SH-SY5Y (cell line): ENCODE measurements at regions not wholly inside any gene's neighbourhood (a gene's known extent, or its start where the extent isn't known, plus 50 kb on each side); places are given as distances from the start of the nearest gene placed in this dataset.

Source experiments
- GATA2 ChIP-seq: IDR thresholded peaks from 2 replicates; pipeline ENCODE4 v1.6.1; 2011; ENCODE audit warnings: mild to moderate bottlenecking, low read depth, low read length
- GATA3 ChIP-seq: IDR thresholded peaks from 2 replicates; pipeline ENCODE4 v1.6.1; 2011; ENCODE audit warnings: low read depth, mild to moderate bottlenecking, low read length, moderate library complexity

- no peak for TF ChIP-seq GATA3
- no peak for TF ChIP-seq GATA2
Observed at GRCh38 chr11:110809417-110810199, 97.4 kb upstream of the ARHGAP20 start.

- TF ChIP-seq GATA2 (no peak), GATA3 (no peak)
Observed at GRCh38 chr11:110808248-110808647, 96.0 kb upstream of the ARHGAP20 start.

GRCh38 chr11:110807801-110808200, 95.6 kb upstream of the ARHGAP20 start:
- TF ChIP-seq GATA2 (no peak), GATA3 (no peak)

- TF ChIP-seq GATA2 (no peak), GATA3 (no peak)
Observed at GRCh38 chr11:110805756-110806155, 93.5 kb upstream of the ARHGAP20 start.

- TF ChIP-seq GATA2 = no peak
- no peak for TF ChIP-seq GATA3
Observed at GRCh38 chr11:110802162-110802561, 89.9 kb upstream of the ARHGAP20 start.

- TF ChIP-seq GATA3 (no peak), GATA2 (no peak)
Observed at GRCh38 chr11:110801328-110801727, 89.1 kb upstream of the ARHGAP20 start.

- TF ChIP-seq GATA2 = no peak
- no peak for TF ChIP-seq GATA3
Observed at GRCh38 chr11:110798201-110798900, 86.1 kb upstream of the ARHGAP20 start.

GRCh38 chr11:110797453-110797852, 85.2 kb upstream of the ARHGAP20 start:
- TF ChIP-seq GATA2 = no peak
- TF ChIP-seq GATA3 = no peak

- no peak for TF ChIP-seq GATA2
- no peak for TF ChIP-seq GATA3
Observed at GRCh38 chr11:110795112-110795624, 82.9 kb upstream of the ARHGAP20 start.

GRCh38 chr11:110793556-110793955, 81.3 kb upstream of the ARHGAP20 start:
- no peak for TF ChIP-seq GATA3
- no peak for TF ChIP-seq GATA2

GRCh38 chr11:110791621-110792020, 79.4 kb upstream of the ARHGAP20 start:
- TF ChIP-seq GATA2 (no peak), GATA3 (no peak)

GRCh38 chr11:110787680-110788079, 75.4 kb upstream of the ARHGAP20 start:
- TF ChIP-seq GATA3 (no peak), GATA2 (no peak)

- TF ChIP-seq GATA3 = no peak
- no peak for TF ChIP-seq GATA2
Observed at GRCh38 chr11:110786226-110786902, 74.1 kb upstream of the ARHGAP20 start.

GRCh38 chr11:110785398-110785797, 73.2 kb upstream of the ARHGAP20 start:
- TF ChIP-seq GATA3 = no peak
- no peak for TF ChIP-seq GATA2

- TF ChIP-seq GATA3 (no peak), GATA2 (no peak)
Observed at GRCh38 chr11:110782616-110783015, 70.4 kb upstream of the ARHGAP20 start.
